HepG2 (cell line): ENCODE measurements at regions not wholly inside any gene's neighbourhood (a gene's known extent, or its start where the extent isn't known, plus 50 kb on each side); places are given as distances from the start of the nearest gene placed in this dataset.

Experiments used
- ATAC-seq: fragments of 200-7000 bp; cut with Tn5 transposase; 3 replicates; pipeline ENCODE4 v1.9.1; 2020; ENCODE audit warnings: mild to moderate bottlenecking, moderate library complexity
- BruUV-seq: library from RNA; stranded (reverse); fragments of 400-500 nt; replicated peaks from 2 replicates; lab custom pipeline; 2021; lab: Mats Ljungman, UMichigan
- CTCF ChIA-PET: fragments of 300-600 bp; formaldehyde crosslinking; extraction: SDS; loops from one replicate; lab custom pipeline; 2021; ENCODE audit warnings: low total read pairs, inconsistent platforms, low intra/inter-chr PET ratio; lab: Yijun Ruan, JAX
- POLR2A ChIA-PET: fragments of 350-600 bp; sonication (Branson Sonifier 250); formaldehyde crosslinking; loops from one replicate; lab custom pipeline; 2020; ENCODE audit warnings: antibody characterized with exemption, inconsistent platforms; lab: Yijun Ruan, JAX
- DNase-seq: peaks from one replicate; pipeline ENCODE4 v3.0.0-alpha.2; 2015; ENCODE audit warnings: low spot score
- FAIRE-seq: peaks from 3 replicates; lab custom pipeline; 2011; peaks lifted over from hg19 to GRCh38; lab: Jason Lieb, UNC
- H2AFZ ChIP-seq: one replicate; pipeline ENCODE4 v1.6.1; 2011; ENCODE audit warnings: low read length, inconsistent platforms
- H3K27ac ChIP-seq: fragments of 300-600 bp; 3 replicates; pipeline ENCODE4 v1.8.0; 2011; ENCODE audit warnings: mixed run types, mild to moderate bottlenecking, mixed read lengths, low read length, inconsistent platforms; ENCODE audit not compliant: insufficient read depth; ENCODE audit errors: extremely low read length
- H3K27me3 ChIP-seq, 2 experiments: fragments of 200-600 bp in 1 of 2; 2 replicates in 1 of 2; 3 replicates in 1 of 2; pipeline versions ENCODE4 v1.6.0 to v1.8.0; 2011; ENCODE audit warnings: low read length in 2 of 2, mild to moderate bottlenecking in 2 of 2, moderate library complexity in 2 of 2, inconsistent platforms in 1 of 2; ENCODE audit not compliant: insufficient read depth in 2 of 2, control insufficient read depth in 1 of 2
- H3K36me3 ChIP-seq, 2 experiments: fragments of 200-600 bp in 1 of 2; replicated peaks in 1 of 2; 2 replicates in 1 of 2; 3 replicates in 1 of 2; pipeline versions ENCODE4 v1.5.1 to v1.8.0; 2011; ENCODE audit warnings: low read length in 2 of 2, inconsistent platforms in 1 of 2; ENCODE audit not compliant: insufficient read depth in 2 of 2, control insufficient read depth in 1 of 2
- H3K4me1 ChIP-seq: 2 replicates; pipeline ENCODE4 v1.5.1; 2012; ENCODE audit warnings: low read length, inconsistent platforms; ENCODE audit not compliant: insufficient read depth
- H3K4me2 ChIP-seq: 2 replicates; pipeline ENCODE4 v1.6.0; 2011; ENCODE audit warnings: low read depth, low read length, inconsistent platforms
- H3K4me3 ChIP-seq, 3 experiments: fragments of 200-600 bp in 1 of 3; sonication (generic), shearing (Covaris generic) in 1 of 3; replicated peaks in 1 of 3; 2 replicates each; pipeline ENCODE4 v1.5.1; 2011 to 2016; ENCODE audit warnings: low read length in 3 of 3, inconsistent platforms in 2 of 3, low read depth in 2 of 3, mild to moderate bottlenecking in 2 of 3, control low read depth in 1 of 3, mixed read lengths in 1 of 3; ENCODE audit not compliant: insufficient read depth in 1 of 3
- H3K79me2 ChIP-seq: one replicate; pipeline ENCODE4 v1.6.1; 2011; ENCODE audit warnings: low read length, inconsistent platforms; ENCODE audit not compliant: insufficient read depth
- H3K9ac ChIP-seq: 2 replicates; pipeline ENCODE4 v1.6.0; 2011; ENCODE audit warnings: mild to moderate bottlenecking, low read depth, low read length, inconsistent platforms; ENCODE audit not compliant: insufficient read depth
- H3K9me3 ChIP-seq: 2 replicates; pipeline ENCODE4 v1.5.1; 2012; ENCODE audit warnings: mild to moderate bottlenecking, low read length
- H4K20me1 ChIP-seq: 2 replicates; pipeline ENCODE4 v1.6.0; 2011; ENCODE audit warnings: inconsistent platforms, mild to moderate bottlenecking, low read length, moderate library complexity; ENCODE audit not compliant: insufficient read depth
- AKNA ChIP-seq: sonication (generic); formaldehyde crosslinking; IDR thresholded peaks from 2 replicates; pipeline ENCODE4 v1.4.0; 2020; ENCODE audit warnings: missing genetic modification reagents, borderline replicate concordance
- ARNT ChIP-seq: fragments of 450-650 bp; IDR thresholded peaks from 2 replicates; pipeline ENCODE4 v1.6.1; 2017
- ATAD3A ChIP-seq: sonication (generic); formaldehyde crosslinking; IDR thresholded peaks from 2 replicates; pipeline ENCODE4 v1.4.0; 2020; ENCODE audit warnings: missing genetic modification reagents
- CREM ChIP-seq, 2 experiments: sonication (generic) in 1 of 2; formaldehyde crosslinking in 1 of 2; IDR thresholded peaks; 2 replicates each; pipeline versions ENCODE4 v1.4.0 to v1.6.1; 2016 to 2020; ENCODE audit warnings: antibody characterized with exemption in 1 of 2, mild to moderate bottlenecking in 1 of 2, missing genetic modification reagents in 1 of 2
- KLF9 ChIP-seq: IDR thresholded peaks from 2 replicates; pipeline ENCODE4 v1.6.1; 2016; ENCODE audit warnings: low read depth
- SIN3A ChIP-seq: IDR thresholded peaks from 2 replicates; pipeline ENCODE4 v1.6.1; 2011; ENCODE audit warnings: low read depth, mild to moderate bottlenecking, control low read depth, low read length, borderline replicate concordance
- SNRNP70 ChIP-seq: fragments of 200-400 bp; formaldehyde crosslinking; IDR thresholded peaks from 2 replicates; pipeline ENCODE4 v1.6.1; 2017; ENCODE audit warnings: mild to moderate bottlenecking, low read depth, low read length, moderate library complexity
- ZFY ChIP-seq: sonication (generic); formaldehyde crosslinking; IDR thresholded peaks from 2 replicates; pipeline ENCODE4 v1.4.0; 2020; ENCODE audit warnings: missing genetic modification reagents
- ZNF124 ChIP-seq: sonication (generic); formaldehyde crosslinking; IDR thresholded peaks from 2 replicates; pipeline ENCODE4 v1.4.0; 2020; ENCODE audit warnings: missing genetic modification reagents
- ZNF781 ChIP-seq: sonication (generic); formaldehyde crosslinking; IDR thresholded peaks from 2 replicates; pipeline ENCODE4 v1.5.1; 2020; ENCODE audit warnings: borderline replicate concordance, mild to moderate bottlenecking, missing genetic modification reagents; ENCODE audit errors: not compliant biosample characterization
- ZNF879 ChIP-seq: sonication (generic); formaldehyde crosslinking; IDR thresholded peaks from 2 replicates; pipeline ENCODE4 v1.8.1; 2023; ENCODE audit warnings: missing genetic modification reagents
- WGBS: methylation state at CpG from one replicate; pipeline ENCODE4 v1.1.6; 2017; ENCODE audit warnings: low lambda C conversion rate; 5-methylcytosine and 5-hydroxymethylcytosine counted together
- in situ Hi-C: cut with HindIII; loops from 2 replicates; pipeline ENCODE4 v1.10.0; 2017; ENCODE audit warnings: low pct_unique_long_range_greater_than_20kb; ENCODE audit not compliant: extremely low pct_ligation_motif_present
- intact Hi-C: fragments of 100-400 bp; cut with micrococcal nuclease; formaldehyde crosslinking; loops from one replicate; pipeline ENCODE4 v1.10.0; 2022; ENCODE audit not compliant: unreplicated experiment

- ATAC-seq, result no peak
- no TSS peak for BruUV-seq
Measured at GRCh38 chr14:85325134-85326017, 204.6 kb upstream of the FLRT2 start.

More at GRCh38 chr14:85325134-85326017, 204.6 kb upstream of the FLRT2 start:
- Histone ChIP-seq H4K20me1 (no peaks in the 10 kb centered on the region), H3K9ac (no peak overlapping the region), H3K79me2 (no peaks in the 10 kb centered on the region), H3K27me3 (no peaks in the 10 kb centered on the region), H3K4me1 (no peaks in the 10 kb centered on the region), H3K4me2 (no peak overlapping the region), H2AFZ (no peak overlapping the region), H3K4me3 (no peak overlapping the region), H3K27ac (no peak overlapping the region), H3K9me3 (peaks cover 78% of the 10 kb centered on the region), H3K36me3 (no peaks in the 10 kb centered on the region)
- intact Hi-C loops (no loop called here), in situ Hi-C loops (no loop called here)
- DNase-seq (no peak), FAIRE-seq (no peak)
- ChIA-PET CTCF (no interaction called here), POLR2A (no interaction called here)
- 31% methylated on average over 3 of the region's 3 CpGs for WGBS
- TF ChIP-seq ZNF124 (CRISPR knock-in tag) (no peak), CREM (IDR thresholded peaks at IDR 0.05) (no peak), CREM (CRISPR knock-in tag; IDR thresholded peaks at IDR 0.05) (no peak), ZNF781 (CRISPR knock-in tag) (no peak), ZNF879 (CRISPR knock-in tag) (no peak), SNRNP70 (no peak), KLF9 (CRISPR knock-in tag) (no peak), ZFY (CRISPR knock-in tag) (no peak), ATAD3A (CRISPR knock-in tag) (no peak), AKNA (no peak), ARNT (no peak), SIN3A (no peak)
